Activated naive CD4-positive, alpha-beta T cell treated with anti-CD3 and anti-CD28 coated beads for 36 hours (primary cell): ENCODE measurements at regions not wholly inside any gene's neighbourhood (a gene's known extent, or its start where the extent isn't known, plus 50 kb on each side); places are given as distances from the start of the nearest gene placed in this dataset.
"Not testable (repeated sequence)": the region's sequence is repeated elsewhere in the genome, so short reads cannot be mapped to it uniquely, and the experiment has no call there.

Experiments used
- CTCF ChIA-PET: fragments of 350-600 bp; sonication (Branson Sonifier 250); formaldehyde crosslinking; loops from one replicate; lab custom pipeline; 2021; ENCODE audit warnings: antibody characterized with exemption; lab: Charles Lee
- DNase-seq: peaks from one replicate; pipeline ENCODE4 v3.0.0-alpha.2; 2020
- H3K27ac Mint-ChIP-seq: one replicate; pipeline ENCODE4 v1.8.0; 2021; ENCODE audit warnings: mild to moderate bottlenecking, mixed read lengths
- H3K27me3 Mint-ChIP-seq: one replicate; pipeline ENCODE4 v1.8.0; 2021; ENCODE audit warnings: low read depth, mixed read lengths
- H3K36me3 Mint-ChIP-seq: one replicate; pipeline ENCODE4 v1.8.0; 2021; ENCODE audit warnings: low read depth, mixed read lengths
- H3K4me1 Mint-ChIP-seq: one replicate; pipeline ENCODE4 v1.8.0; 2021; ENCODE audit warnings: low read depth, mixed read lengths
- H3K4me3 Mint-ChIP-seq: one replicate; pipeline ENCODE4 v1.8.0; 2021; ENCODE audit warnings: mild to moderate bottlenecking, moderate library complexity, mixed read lengths
- H3K9me3 Mint-ChIP-seq: one replicate; pipeline ENCODE4 v1.8.0; 2021; ENCODE audit warnings: mixed read lengths
- intact Hi-C: fragments of 100-400 bp; cut with micrococcal nuclease; formaldehyde crosslinking; loops from one replicate; pipeline ENCODE4 v1.15.1; 2023

DNA sequence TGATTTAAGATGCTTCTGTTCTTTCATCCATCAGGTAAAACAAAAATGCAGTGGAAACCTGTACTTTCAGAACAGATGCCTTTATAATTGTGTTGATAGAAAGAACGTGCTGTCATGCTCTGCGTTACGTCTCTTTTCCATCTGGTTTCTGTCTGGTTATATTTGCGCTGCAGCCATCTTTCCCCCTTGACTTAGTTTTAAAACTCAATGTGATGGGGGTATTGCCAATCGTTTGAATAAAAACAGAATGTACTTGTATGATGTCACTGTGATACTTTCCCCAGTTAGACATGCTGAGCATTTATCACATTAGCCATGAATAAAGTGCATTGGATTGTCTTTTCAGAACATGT is 508.6 kb downstream of the ADCYAP1 start:
- H3K27ac Mint-ChIP-seq = no peak overlapping the region

DNA sequence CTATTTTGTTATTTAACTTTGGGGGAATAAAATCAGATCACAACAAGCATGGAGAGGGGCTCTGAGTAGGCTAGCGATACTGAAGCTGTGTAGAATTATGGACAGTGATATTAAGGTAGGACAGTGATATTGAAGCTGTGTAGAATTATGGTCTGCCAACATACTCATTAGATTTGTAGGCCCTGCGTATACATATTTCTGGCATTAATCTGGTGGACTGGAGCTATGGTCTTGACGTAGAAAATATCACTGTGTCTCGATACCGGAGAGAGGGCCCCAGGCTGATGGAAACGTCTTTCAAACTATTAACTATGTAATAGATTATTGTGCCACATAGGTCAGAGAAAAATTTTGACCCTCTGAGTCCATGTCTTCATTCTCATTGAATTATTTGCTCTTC is 511.4 kb downstream of the ADCYAP1 start:
- Mint-ChIP-seq H3K4me1 (no peaks in the 10 kb centered on the region), H3K9me3 (no peaks in the 10 kb centered on the region), H3K27me3 (no peaks in the 10 kb centered on the region), H3K27ac (no peak overlapping the region), H3K36me3 (no peaks in the 10 kb centered on the region), H3K4me3 (no peak overlapping the region)
- DNase-seq = no peak
- CTCF ChIA-PET = no interaction called here
- intact Hi-C loops = no loop called here

More for the DNA sequence above, 508.6 kb downstream of the ADCYAP1 start:
- intact Hi-C loops = no loop called here
- no peaks in the 10 kb centered on the region for H3K4me1 Mint-ChIP-seq
- CTCF ChIA-PET = no interaction called here
- H3K36me3 Mint-ChIP-seq = no peaks in the 10 kb centered on the region
- DNase-seq = no peak
- H3K9me3 Mint-ChIP-seq = no peaks in the 10 kb centered on the region
- H3K4me3 Mint-ChIP-seq = no peak overlapping the region
- no peaks in the 10 kb centered on the region for H3K27me3 Mint-ChIP-seq

DNA sequence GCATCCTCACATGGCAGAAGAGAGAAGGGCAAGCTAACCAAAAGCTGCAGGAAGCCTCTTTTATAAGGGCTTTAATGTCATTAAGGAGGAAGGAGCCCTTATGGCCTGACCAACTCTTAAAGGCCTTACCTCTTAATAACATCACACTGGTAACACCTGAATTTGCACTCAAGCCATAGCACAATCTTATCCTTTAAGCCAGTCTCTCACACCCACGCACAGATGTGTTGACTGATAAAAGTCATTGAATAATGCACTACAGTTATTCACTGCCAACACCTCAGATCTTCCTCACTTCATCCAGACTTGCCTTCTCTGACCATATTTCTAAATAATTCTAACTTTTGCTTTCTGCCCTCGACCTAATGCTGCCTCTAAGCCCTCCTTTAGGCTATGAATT is 516.8 kb downstream of the ADCYAP1 start:
- H3K36me3 Mint-ChIP-seq = no peaks in the 10 kb centered on the region
- H3K27ac Mint-ChIP-seq = no peak overlapping the region
- no peak overlapping the region for H3K4me3 Mint-ChIP-seq

DNA sequence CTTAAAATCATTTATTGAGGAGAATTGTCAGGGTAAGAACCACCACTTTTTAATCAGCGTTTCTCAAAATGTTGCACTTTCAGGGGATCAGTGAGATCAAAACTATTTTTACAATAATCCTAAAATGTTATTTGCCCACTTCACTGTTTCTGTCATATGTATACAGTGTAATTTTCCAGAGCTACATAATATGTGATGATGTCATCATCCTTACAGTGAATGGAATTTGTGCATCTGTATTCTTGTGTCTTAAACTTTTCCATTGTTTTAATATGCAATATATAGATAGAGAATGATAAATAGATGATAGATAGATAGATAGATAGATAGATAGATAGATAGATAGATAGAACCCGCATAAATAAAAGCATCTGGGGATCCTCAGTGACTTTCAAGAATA is 518.0 kb downstream of the ADCYAP1 start:
- intact Hi-C loops = no loop called here
- no peaks in the 10 kb centered on the region for H3K9me3 Mint-ChIP-seq
- H3K36me3 Mint-ChIP-seq = no peaks in the 10 kb centered on the region
- no peak for DNase-seq
- no peak overlapping the region for H3K27ac Mint-ChIP-seq
- CTCF ChIA-PET = no interaction called here
- H3K27me3 Mint-ChIP-seq = no peaks in the 10 kb centered on the region
- no peaks in the 10 kb centered on the region for H3K4me1 Mint-ChIP-seq
- H3K4me3 Mint-ChIP-seq = no peak overlapping the region

More for the DNA sequence above, 516.8 kb downstream of the ADCYAP1 start:
- H3K4me1 Mint-ChIP-seq = no peaks in the 10 kb centered on the region
- no peaks in the 10 kb centered on the region for H3K9me3 Mint-ChIP-seq
- CTCF ChIA-PET = no interaction called here
- DNase-seq = no peak
- intact Hi-C loops = no loop called here
- H3K27me3 Mint-ChIP-seq = no peaks in the 10 kb centered on the region

DNA sequence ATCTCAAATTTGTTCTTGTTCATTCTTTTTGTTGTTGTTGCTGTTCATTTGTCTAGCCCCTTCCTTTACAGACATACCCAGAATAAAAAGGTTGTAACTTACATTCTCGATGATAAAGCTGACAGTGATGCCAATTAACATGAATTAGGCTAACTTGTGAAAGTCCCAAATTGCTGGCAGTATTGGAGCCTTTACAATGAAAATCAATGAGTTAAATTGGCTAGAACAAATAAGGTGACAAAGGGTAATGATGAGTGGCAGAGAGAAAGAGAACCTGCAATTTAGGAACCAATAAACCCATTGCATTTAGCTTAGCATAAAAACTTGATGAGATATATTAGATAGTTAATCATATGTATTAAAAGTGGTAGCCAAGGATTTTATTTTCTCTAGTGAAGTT is 521.0 kb downstream of the ADCYAP1 start:
- no peaks in the 10 kb centered on the region for H3K27me3 Mint-ChIP-seq
- H3K27ac Mint-ChIP-seq = no peak overlapping the region
- H3K4me1 Mint-ChIP-seq = no peaks in the 10 kb centered on the region
- no peaks in the 10 kb centered on the region for H3K9me3 Mint-ChIP-seq
- H3K4me3 Mint-ChIP-seq = no peak overlapping the region
- CTCF ChIA-PET = no interaction called here
- no peak for DNase-seq
- H3K36me3 Mint-ChIP-seq = no peaks in the 10 kb centered on the region
- intact Hi-C loops = no loop called here

DNA sequence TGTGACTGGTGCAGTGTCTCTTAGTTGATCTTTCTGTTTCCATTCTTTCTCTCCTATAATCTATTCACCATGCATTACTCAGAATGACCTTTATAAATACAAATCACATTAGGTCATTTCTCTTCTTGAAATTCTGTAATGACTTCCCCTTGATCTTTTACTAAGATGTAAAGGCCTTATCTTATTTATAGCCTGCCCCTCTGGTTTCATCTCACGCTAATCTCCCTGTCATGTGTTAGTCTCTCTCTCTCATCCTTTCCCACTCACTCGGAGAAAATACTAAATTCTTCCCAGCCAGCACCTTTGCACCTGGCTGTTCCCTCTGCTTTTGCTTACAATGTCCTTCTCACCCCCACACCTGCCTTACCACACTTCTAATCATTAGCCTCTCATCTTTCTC is 530.8 kb downstream of the ADCYAP1 start:
- H3K27ac Mint-ChIP-seq = no peak overlapping the region
- no peak for DNase-seq
- CTCF ChIA-PET = no interaction called here
- intact Hi-C loops = no loop called here
- no peaks in the 10 kb centered on the region for H3K36me3 Mint-ChIP-seq
- H3K4me3 Mint-ChIP-seq = no peak overlapping the region
- H3K4me1 Mint-ChIP-seq = no peaks in the 10 kb centered on the region
- H3K27me3 Mint-ChIP-seq = no peaks in the 10 kb centered on the region
- no peaks in the 10 kb centered on the region for H3K9me3 Mint-ChIP-seq

DNA sequence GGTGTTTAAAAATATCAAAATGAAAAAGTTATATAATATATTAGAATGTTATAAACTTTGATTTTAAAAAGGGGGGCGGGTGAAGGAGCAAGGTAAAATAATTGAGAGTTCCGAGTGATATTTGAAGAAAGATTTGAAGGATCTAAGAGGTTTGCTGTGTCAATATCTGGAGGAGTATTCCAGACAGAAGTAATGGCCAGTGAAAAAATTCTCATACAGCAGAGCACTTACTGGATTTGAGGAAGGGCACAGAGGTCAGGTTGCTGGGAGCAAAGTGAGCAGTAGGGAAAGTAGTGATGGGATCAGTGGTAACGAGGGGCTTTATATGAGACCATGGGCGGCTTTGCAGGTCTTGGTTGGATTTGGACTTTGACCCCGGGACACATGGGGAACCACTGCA is 531.5 kb downstream of the ADCYAP1 start:
- Mint-ChIP-seq H3K4me1 (no peaks in the 10 kb centered on the region), H3K36me3 (no peaks in the 10 kb centered on the region), H3K27ac (no peak overlapping the region), H3K9me3 (no peaks in the 10 kb centered on the region), H3K4me3 (no peak overlapping the region), H3K27me3 (no peaks in the 10 kb centered on the region)
- intact Hi-C loops = no loop called here
- no peak for DNase-seq
- CTCF ChIA-PET = no interaction called here

DNA sequence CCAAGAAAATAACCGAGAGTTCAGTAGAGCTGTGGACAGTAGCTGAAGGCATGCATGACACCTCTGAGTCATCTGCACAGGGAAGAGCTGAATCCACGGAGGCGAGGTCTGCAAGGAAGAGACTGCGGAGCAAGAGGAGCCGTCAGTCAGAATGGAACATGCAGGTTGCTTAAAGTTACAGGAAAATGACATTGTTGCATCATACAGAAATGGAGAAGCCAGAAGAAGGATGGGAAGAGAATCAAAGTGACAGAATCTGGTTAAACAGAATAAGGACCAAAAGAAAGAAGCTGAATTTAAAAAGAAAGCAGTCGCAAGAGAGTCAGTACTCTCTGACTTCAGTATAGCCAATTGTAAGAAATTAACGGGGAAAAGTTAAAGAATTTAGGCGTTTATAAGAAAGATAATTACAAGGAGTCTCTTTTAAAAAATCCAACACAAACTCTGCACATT is 533.8 kb downstream of the ADCYAP1 start:
- intact Hi-C loops = no loop called here
- CTCF ChIA-PET = no interaction called here
- Mint-ChIP-seq H3K4me1 (no peaks in the 10 kb centered on the region), H3K9me3 (no peaks in the 10 kb centered on the region), H3K27ac (no peak overlapping the region), H3K36me3 (no peaks in the 10 kb centered on the region), H3K4me3 (no peak overlapping the region), H3K27me3 (no peaks in the 10 kb centered on the region)
- no peak for DNase-seq

DNA sequence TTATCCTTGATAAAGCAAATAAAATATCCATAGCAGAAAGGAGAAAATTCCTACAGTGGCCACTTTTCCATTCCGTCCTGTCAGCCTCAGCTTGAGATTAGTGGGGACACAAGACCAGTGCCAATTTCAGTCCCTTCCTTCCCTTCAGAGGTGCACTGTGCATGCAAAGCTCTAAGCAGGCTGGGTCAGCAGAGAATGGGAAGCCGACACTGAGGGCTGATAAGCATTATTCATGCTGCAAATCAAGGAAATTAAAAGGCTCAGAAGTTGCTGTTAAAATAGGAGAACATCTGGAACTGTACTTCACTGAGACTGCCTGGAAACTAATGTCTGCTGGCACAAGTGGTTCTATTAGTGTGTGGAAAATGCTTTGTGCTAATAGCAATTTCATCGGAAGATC is 534.3 kb downstream of the ADCYAP1 start:
- Mint-ChIP-seq H3K36me3 (no peaks in the 10 kb centered on the region), H3K4me1 (no peaks in the 10 kb centered on the region), H3K4me3 (no peak overlapping the region), H3K9me3 (no peaks in the 10 kb centered on the region), H3K27ac (no peak overlapping the region), H3K27me3 (no peaks in the 10 kb centered on the region)
- intact Hi-C loops = no loop called here
- CTCF ChIA-PET = no interaction called here
- DNase-seq = no peak

DNA sequence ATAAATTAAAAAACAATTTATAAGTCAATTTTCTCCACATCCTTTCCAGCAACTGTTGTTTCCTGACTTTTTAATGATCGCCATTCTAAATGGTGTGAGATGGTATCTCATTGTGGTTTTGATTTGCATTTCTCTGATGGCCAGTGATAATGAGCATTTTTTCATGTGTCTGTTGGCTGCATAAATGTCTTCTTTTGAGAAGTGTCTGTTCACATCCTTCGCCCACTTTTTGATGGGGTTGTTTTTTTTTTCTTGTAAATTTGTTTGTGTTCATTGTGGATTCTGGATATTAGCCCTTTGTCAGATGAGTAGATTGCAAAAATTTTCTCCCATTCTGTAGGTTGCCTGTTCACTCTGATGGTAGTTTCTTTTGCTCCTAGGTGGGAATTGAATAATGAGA is 539.4 kb downstream of the ADCYAP1 start:
- intact Hi-C loops, DNase-seq, H3K36me3 Mint-ChIP-seq, H3K9me3 Mint-ChIP-seq, H3K4me3 Mint-ChIP-seq, H3K27me3 Mint-ChIP-seq, CTCF ChIA-PET, H3K4me1 Mint-ChIP-seq, H3K27ac Mint-ChIP-seq: not testable (repeated sequence)

DNA sequence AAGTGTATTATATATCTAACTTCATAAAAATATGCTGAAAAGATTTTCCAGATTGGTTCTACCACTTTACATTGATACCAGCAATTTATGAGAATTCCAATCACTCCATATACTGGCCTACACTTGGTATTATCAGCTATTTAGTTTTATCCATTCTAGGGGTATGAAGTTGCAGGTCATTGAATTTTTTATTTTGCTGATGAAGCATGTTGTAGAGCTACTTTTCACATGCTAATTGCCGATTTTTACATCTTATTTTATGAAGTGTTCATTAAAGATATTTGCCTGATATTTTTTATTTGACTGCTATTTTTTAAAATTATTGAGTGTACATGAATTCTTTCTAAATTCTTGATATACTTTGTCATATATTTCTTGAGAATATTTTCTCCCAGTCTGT is 542.1 kb downstream of the ADCYAP1 start:
- H3K4me1 Mint-ChIP-seq = no peaks in the 10 kb centered on the region
- H3K4me3 Mint-ChIP-seq = no peak overlapping the region
- H3K27ac Mint-ChIP-seq = no peak overlapping the region
- CTCF ChIA-PET = no interaction called here
- H3K27me3 Mint-ChIP-seq = no peaks in the 10 kb centered on the region
- intact Hi-C loops = no loop called here
- DNase-seq = no peak
- H3K36me3 Mint-ChIP-seq = no peaks in the 10 kb centered on the region
- no peaks in the 10 kb centered on the region for H3K9me3 Mint-ChIP-seq

DNA sequence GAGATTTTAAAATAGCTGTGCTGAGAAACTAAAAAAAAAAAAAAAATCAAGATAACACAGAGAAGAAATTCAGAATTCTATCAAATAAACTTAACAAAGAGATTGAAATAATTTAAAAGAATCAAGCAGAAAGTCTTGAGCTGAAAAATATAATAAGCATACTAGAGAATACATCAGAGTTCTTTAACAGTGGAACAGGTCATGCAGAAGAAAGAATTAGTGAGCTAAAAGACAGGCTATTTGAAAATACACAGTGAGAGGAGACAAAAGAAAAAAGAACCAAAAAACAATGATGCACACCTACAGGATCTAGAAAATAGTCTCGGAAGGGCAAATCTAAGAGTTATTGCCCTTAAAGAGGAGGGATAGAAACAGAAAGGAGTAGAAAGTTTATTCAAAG is 548.1 kb downstream of the ADCYAP1 start:
- intact Hi-C loops = no loop called here
- Mint-ChIP-seq H3K36me3 (no peaks in the 10 kb centered on the region), H3K27ac (no peak overlapping the region), H3K4me3 (no peak overlapping the region), H3K27me3 (no peaks in the 10 kb centered on the region), H3K4me1 (no peaks in the 10 kb centered on the region), H3K9me3 (peaks cover 7% of the 10 kb centered on the region)
- CTCF ChIA-PET = no interaction called here
- no peak for DNase-seq

DNA sequence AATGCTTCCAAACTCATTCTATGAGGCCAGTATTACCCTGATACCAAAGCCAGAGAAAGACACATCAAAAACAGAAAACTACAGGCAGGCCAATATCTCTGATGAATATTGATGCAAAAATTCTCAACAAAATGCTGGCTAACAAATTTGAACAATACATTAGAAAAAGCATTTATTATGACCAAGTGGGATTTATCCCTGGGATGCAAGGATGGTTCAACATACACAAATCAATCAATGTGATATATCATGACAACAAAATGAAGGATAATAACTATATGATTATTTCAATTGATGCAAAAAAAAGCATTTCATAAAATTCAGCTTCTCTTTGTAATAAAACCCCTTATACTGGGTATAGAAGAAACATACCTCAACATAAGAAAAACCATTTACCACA is 550.9 kb downstream of the ADCYAP1 start:
- DNase-seq = no peak
- Mint-ChIP-seq H3K27me3 (no peaks in the 10 kb centered on the region), H3K4me1 (no peaks in the 10 kb centered on the region), H3K27ac (no peak overlapping the region), H3K4me3 (no peak overlapping the region), H3K9me3 (peaks cover 11% of the 10 kb centered on the region), H3K36me3 (no peaks in the 10 kb centered on the region)
- CTCF ChIA-PET = no interaction called here
- intact Hi-C loops = no loop called here

DNA sequence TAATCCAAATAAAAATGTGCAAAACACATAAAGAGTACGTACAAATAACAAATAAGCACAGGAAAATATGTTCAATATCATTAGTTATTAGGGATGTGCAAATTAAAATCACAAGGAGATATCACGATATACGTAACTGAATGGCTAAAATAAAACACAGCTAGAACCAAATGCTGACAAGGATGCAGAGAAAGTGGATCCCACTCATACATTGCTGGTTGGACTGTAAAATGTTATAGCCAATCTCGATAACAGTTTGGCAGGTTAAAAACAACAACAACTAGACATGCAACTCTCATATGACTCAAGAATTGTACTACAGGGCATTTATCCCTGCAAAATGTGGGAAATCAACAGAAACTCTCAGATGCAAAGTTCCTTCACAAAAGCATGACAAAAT is 553.9 kb downstream of the ADCYAP1 start:
- peaks cover 6% of the 10 kb centered on the region for H3K9me3 Mint-ChIP-seq
- no peaks in the 10 kb centered on the region for H3K4me1 Mint-ChIP-seq
- intact Hi-C loops = no loop called here
- no peaks in the 10 kb centered on the region for H3K36me3 Mint-ChIP-seq
- CTCF ChIA-PET = no interaction called here
- H3K4me3 Mint-ChIP-seq = no peak overlapping the region
- no peak for DNase-seq
- no peak overlapping the region for H3K27ac Mint-ChIP-seq
- no peaks in the 10 kb centered on the region for H3K27me3 Mint-ChIP-seq
